CD14-positive monocyte (primary cell): ENCODE measurements at regions not wholly inside any gene's neighbourhood (a gene's known extent, or its start where the extent isn't known, plus 50 kb on each side); places are given as distances from the start of the nearest gene placed in this dataset.

Experiments used
- DNase-seq, 3 donors: peaks; one replicate each; pipeline ENCODE4 v3.0.0-alpha.2; 2011 to 2022
- H2AFZ ChIP-seq: 2 replicates; pipeline ENCODE4 v1.6.0; 2012; ENCODE audit warnings: mild to moderate bottlenecking, low read depth, low read length, inconsistent platforms; ENCODE audit not compliant: insufficient read depth, poor library complexity, severe bottlenecking
- H3K27ac ChIP-seq, 2 donors: 1 replicate in 1 of 2; 2 replicates in 1 of 2; pipeline ENCODE4 v1.5.1; 2012 to 2013; ENCODE audit warnings: low read length in 2 of 2, control low read depth in 1 of 2, inconsistent platforms in 1 of 2, low read depth in 1 of 2, mild to moderate bottlenecking in 1 of 2
- H3K27me3 ChIP-seq, 2 donors: one replicate each; pipeline versions ENCODE4 v1.6.0 to v1.6.1; 2011 to 2013; ENCODE audit warnings: low read length in 2 of 2; ENCODE audit not compliant: control insufficient read depth in 2 of 2, insufficient read depth in 2 of 2
- H3K36me3 ChIP-seq, 2 donors: replicated peaks in 1 of 2; 1 replicate in 1 of 2; 2 replicates in 1 of 2; pipeline versions ENCODE4 v1.5.1 to v1.6.1; 2012 to 2013; ENCODE audit warnings: low read length in 2 of 2, control low read depth in 1 of 2, inconsistent platforms in 1 of 2, mild to moderate bottlenecking in 1 of 2; ENCODE audit not compliant: insufficient read depth in 2 of 2, control insufficient read depth in 1 of 2
- H3K4me1 ChIP-seq, 2 donors: 1 replicate in 1 of 2; 2 replicates in 1 of 2; pipeline versions ENCODE4 v1.5.1 to v1.6.1; 2012 to 2013; ENCODE audit warnings: low read length in 2 of 2, control low read depth in 1 of 2, inconsistent platforms in 1 of 2, mild to moderate bottlenecking in 1 of 2, moderate library complexity in 1 of 2; ENCODE audit not compliant: insufficient read depth in 2 of 2, control insufficient read depth in 1 of 2
- H3K4me2 ChIP-seq: replicated peaks from 2 replicates; pipeline ENCODE3; 2012; ENCODE audit warnings: low read length, moderate library complexity, mild to moderate bottlenecking; ENCODE audit not compliant: poor library complexity, severe bottlenecking; ENCODE audit errors: extremely low read depth
- H3K4me3 ChIP-seq, 3 experiments: fragments of 200-600 bp in 1 of 3; sonication (generic) in 1 of 3; replicated peaks in 1 of 3; 1 replicate in 2 of 3; 2 replicates in 1 of 3; pipeline ENCODE4 v1.5.1; 2011 to 2013; ENCODE audit warnings: low read length in 3 of 3, mild to moderate bottlenecking in 3 of 3, control low read depth in 2 of 3, low read depth in 2 of 3, inconsistent platforms in 1 of 3, moderate library complexity in 1 of 3
- H3K79me2 ChIP-seq: 2 replicates; pipeline ENCODE4 v1.6.0; 2012; ENCODE audit warnings: mild to moderate bottlenecking, control low read depth, inconsistent platforms, low read length, moderate library complexity; ENCODE audit not compliant: insufficient read depth
- H3K9ac ChIP-seq: 2 replicates; pipeline ENCODE4 v1.6.0; 2017; ENCODE audit warnings: low read length, mild to moderate bottlenecking; ENCODE audit not compliant: insufficient read depth, poor library complexity, severe bottlenecking
- H3K9me3 ChIP-seq, 2 donors: replicated peaks in 1 of 2; 1 replicate in 1 of 2; 2 replicates in 1 of 2; pipeline versions ENCODE4 v1.5.1 to v1.6.1; 2012 to 2013; ENCODE audit warnings: low read length in 2 of 2, control low read depth in 1 of 2; ENCODE audit not compliant: control insufficient read depth in 1 of 2, insufficient read depth in 1 of 2
- H4K20me1 ChIP-seq: 2 replicates; pipeline ENCODE4 v1.6.0; 2012; ENCODE audit warnings: mild to moderate bottlenecking, low read length, control low read depth, moderate library complexity; ENCODE audit not compliant: insufficient read depth
- H3K27ac Mint-ChIP-seq, 7 donors: one replicate each; pipeline ENCODE4 v1.8.0; 2020; ENCODE audit warnings: mild to moderate bottlenecking in 7 of 7, mixed read lengths in 7 of 7, moderate library complexity in 6 of 7, inconsistent platforms in 2 of 7
- H3K27me3 Mint-ChIP-seq, 3 donors: one replicate each; pipeline ENCODE4 v1.8.0; 2021 to 2022; ENCODE audit warnings: low read depth in 3 of 3, mild to moderate bottlenecking in 3 of 3, mixed read lengths in 3 of 3, moderate library complexity in 3 of 3, inconsistent platforms in 1 of 3
- H3K36me3 Mint-ChIP-seq, 2 donors: one replicate each; pipeline ENCODE4 v1.8.0; 2020; ENCODE audit warnings: mixed read lengths in 2 of 2, inconsistent platforms in 1 of 2, mild to moderate bottlenecking in 1 of 2
- H3K4me1 Mint-ChIP-seq: one replicate; pipeline ENCODE4 v1.8.0; 2020; ENCODE audit warnings: mild to moderate bottlenecking, mixed read lengths
- H3K4me3 Mint-ChIP-seq, 2 donors: one replicate each; pipeline ENCODE4 v1.8.0; 2020; ENCODE audit warnings: mild to moderate bottlenecking in 2 of 2, mixed read lengths in 2 of 2, moderate library complexity in 1 of 2
- H3K9me3 Mint-ChIP-seq, 7 donors: one replicate each; pipeline ENCODE4 v1.8.0; 2020 to 2022; ENCODE audit warnings: mixed read lengths in 7 of 7, mild to moderate bottlenecking in 6 of 7, moderate library complexity in 6 of 7, inconsistent platforms in 2 of 7
- CTCF ChIP-seq: fragments of 200-600 bp; IDR thresholded peaks from one replicate; pipeline ENCODE4 v1.8.0; 2022; ENCODE audit warnings: antibody characterized with exemption, mild to moderate bottlenecking
- WGBS: methylation state at CpG from one replicate; pipeline ENCODE4 v1.1.5; 2013; ENCODE audit warnings: missing lambda C conversion rate; ENCODE audit not compliant: insufficient coverage; 5-methylcytosine and 5-hydroxymethylcytosine counted together
- intact Hi-C, 2 donors: fragments of 100-400 bp; cut with micrococcal nuclease; formaldehyde crosslinking; loops; one replicate each; pipeline versions ENCODE4 v1.15.0 to v1.15.1; 2023

GRCh38 chr6:140463312-140463710 is 1088.9 kb upstream of the CITED2 start:
- Histone ChIP-seq H3K27me3 (no peaks in the 10 kb centered on the region), H3K79me2 (no peaks in the 10 kb centered on the region), H3K27ac (no peak overlapping the region), H3K9ac (no peak overlapping the region), H3K36me3 (no peaks in the 10 kb centered on the region), H4K20me1 (no peaks in the 10 kb centered on the region), H3K4me2 (no peak overlapping the region), H3K4me1 (peaks cover 9 to 11% of the 10 kb centered on the region in 2 donors), H2AFZ (no peak overlapping the region), H3K9me3 (no peaks in the 10 kb centered on the region), H3K4me3 (no peak overlapping the region)
- TF ChIP-seq CTCF, result no peak
- no peak overlapping the region for H3K27ac Mint-ChIP-seq
- H3K36me3 Mint-ChIP-seq, result no peaks in the 10 kb centered on the region
- H3K4me1 Mint-ChIP-seq, result peaks cover 14% of the 10 kb centered on the region
- intact Hi-C loops, result no loop called here
- no CpG with 5 or more reads among the region's 2 CpGs for WGBS
- H3K9me3 Mint-ChIP-seq, result peaks cover 0 to 21% (median 3%) of the 10 kb centered on the region in 7 donors
- DNase-seq, result no peak
- H3K27me3 Mint-ChIP-seq, result peaks cover 0 to 2% (median 0%) of the 10 kb centered on the region in 3 donors
- no peak overlapping the region for H3K4me3 Mint-ChIP-seq

- Mint-ChIP-seq H3K27me3 (peaks cover 0 to 2% (median 0%) of the 10 kb centered on the region in 3 donors), H3K4me3 (peak overlapping the region in 1 of 2 donors; percentile 36), H3K9me3 (peaks cover 0 to 21% (median 3%) of the 10 kb centered on the region in 7 donors), H3K36me3 (no peaks in the 10 kb centered on the region), H3K27ac (peak overlapping the region in 3 of 7 donors; percentile 40 to 51 (median 46)), H3K4me1 (peaks cover 14% of the 10 kb centered on the region)
- Histone ChIP-seq H2AFZ (no peak overlapping the region), H3K4me2 (peak overlapping the region; percentile 27), H3K36me3 (no peaks in the 10 kb centered on the region), H3K9me3 (no peaks in the 10 kb centered on the region), H4K20me1 (no peaks in the 10 kb centered on the region), H3K27me3 (no peaks in the 10 kb centered on the region), H3K79me2 (no peaks in the 10 kb centered on the region), H3K4me1 (peaks cover 9 to 11% of the 10 kb centered on the region in 2 donors), H3K4me3 (no peak overlapping the region), H3K9ac (no peak overlapping the region), H3K27ac (no peak overlapping the region)
- no peak for TF ChIP-seq CTCF
- no CpG with 5 or more reads among the region's 3 CpGs for WGBS
- intact Hi-C loops, result no loop called here
- DNase-seq, result peak in 1 of 3 donors; percentile 10
Observed at GRCh38 chr6:140462453-140463311, 1088.2 kb upstream of the CITED2 start.
